SK-N-SH (cell line): ENCODE measurements at regions not wholly inside any gene's neighbourhood (a gene's known extent, or its start where the extent isn't known, plus 50 kb on each side); places are given as distances from the start of the nearest gene placed in this dataset.

Source experiments
- NFIC ChIP-seq: IDR thresholded peaks from 2 replicates; pipeline ENCODE4 v1.4.0; 2012; ENCODE audit warnings: borderline replicate concordance
- RFX5 ChIP-seq: IDR thresholded peaks from 2 replicates; pipeline ENCODE4 v1.6.1; 2012; ENCODE audit warnings: mild to moderate bottlenecking, improper control_type of control experiment, low read length
- YY1 ChIP-seq: IDR thresholded peaks from 2 replicates; pipeline ENCODE4 v1.4.0; 2012; ENCODE audit warnings: low read depth, mild to moderate bottlenecking
- TF ChIP-seq, protein P1 (sequence below): fragments of 200-600 bp; sonication (generic); IDR thresholded peaks from 2 replicates; pipeline ENCODE4 v1.6.1; 2017; ENCODE audit warnings: antibody characterized with exemption, mild to moderate bottlenecking, moderate library complexity
- TF ChIP-seq, protein P2 (sequence below): IDR thresholded peaks from 2 replicates; pipeline ENCODE4 v1.6.1; 2012; ENCODE audit warnings: mild to moderate bottlenecking, low read depth, low read length, moderate library complexity

DNA sequence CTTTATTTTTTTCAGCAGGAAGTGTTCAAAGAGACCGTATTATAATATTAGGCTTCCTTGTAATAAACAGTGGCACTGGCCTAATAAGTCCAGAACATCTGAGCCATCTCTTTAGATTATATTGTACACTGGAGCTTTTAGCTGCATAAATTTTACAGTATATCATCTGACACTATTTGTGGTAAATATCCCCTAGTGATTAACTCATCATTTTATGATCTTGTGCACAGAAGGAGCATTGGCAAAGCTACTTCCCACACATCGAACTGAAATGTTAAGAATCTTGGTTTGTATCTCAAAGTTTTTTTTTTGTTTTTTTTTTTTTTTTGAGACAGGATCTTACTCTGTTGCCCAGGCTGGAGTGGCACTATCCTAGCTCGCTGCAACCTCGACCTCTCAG, 162.7 kb downstream of the HIPK3 start:
- TF ChIP-seq, protein P1, sequence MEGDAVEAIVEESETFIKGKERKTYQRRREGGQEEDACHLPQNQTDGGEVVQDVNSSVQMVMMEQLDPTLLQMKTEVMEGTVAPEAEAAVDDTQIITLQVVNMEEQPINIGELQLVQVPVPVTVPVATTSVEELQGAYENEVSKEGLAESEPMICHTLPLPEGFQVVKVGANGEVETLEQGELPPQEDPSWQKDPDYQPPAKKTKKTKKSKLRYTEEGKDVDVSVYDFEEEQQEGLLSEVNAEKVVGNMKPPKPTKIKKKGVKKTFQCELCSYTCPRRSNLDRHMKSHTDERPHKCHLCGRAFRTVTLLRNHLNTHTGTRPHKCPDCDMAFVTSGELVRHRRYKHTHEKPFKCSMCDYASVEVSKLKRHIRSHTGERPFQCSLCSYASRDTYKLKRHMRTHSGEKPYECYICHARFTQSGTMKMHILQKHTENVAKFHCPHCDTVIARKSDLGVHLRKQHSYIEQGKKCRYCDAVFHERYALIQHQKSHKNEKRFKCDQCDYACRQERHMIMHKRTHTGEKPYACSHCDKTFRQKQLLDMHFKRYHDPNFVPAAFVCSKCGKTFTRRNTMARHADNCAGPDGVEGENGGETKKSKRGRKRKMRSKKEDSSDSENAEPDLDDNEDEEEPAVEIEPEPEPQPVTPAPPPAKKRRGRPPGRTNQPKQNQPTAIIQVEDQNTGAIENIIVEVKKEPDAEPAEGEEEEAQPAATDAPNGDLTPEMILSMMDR, result no peak
- TF ChIP-seq NFIC, result no peak
- TF ChIP-seq, protein P2, sequence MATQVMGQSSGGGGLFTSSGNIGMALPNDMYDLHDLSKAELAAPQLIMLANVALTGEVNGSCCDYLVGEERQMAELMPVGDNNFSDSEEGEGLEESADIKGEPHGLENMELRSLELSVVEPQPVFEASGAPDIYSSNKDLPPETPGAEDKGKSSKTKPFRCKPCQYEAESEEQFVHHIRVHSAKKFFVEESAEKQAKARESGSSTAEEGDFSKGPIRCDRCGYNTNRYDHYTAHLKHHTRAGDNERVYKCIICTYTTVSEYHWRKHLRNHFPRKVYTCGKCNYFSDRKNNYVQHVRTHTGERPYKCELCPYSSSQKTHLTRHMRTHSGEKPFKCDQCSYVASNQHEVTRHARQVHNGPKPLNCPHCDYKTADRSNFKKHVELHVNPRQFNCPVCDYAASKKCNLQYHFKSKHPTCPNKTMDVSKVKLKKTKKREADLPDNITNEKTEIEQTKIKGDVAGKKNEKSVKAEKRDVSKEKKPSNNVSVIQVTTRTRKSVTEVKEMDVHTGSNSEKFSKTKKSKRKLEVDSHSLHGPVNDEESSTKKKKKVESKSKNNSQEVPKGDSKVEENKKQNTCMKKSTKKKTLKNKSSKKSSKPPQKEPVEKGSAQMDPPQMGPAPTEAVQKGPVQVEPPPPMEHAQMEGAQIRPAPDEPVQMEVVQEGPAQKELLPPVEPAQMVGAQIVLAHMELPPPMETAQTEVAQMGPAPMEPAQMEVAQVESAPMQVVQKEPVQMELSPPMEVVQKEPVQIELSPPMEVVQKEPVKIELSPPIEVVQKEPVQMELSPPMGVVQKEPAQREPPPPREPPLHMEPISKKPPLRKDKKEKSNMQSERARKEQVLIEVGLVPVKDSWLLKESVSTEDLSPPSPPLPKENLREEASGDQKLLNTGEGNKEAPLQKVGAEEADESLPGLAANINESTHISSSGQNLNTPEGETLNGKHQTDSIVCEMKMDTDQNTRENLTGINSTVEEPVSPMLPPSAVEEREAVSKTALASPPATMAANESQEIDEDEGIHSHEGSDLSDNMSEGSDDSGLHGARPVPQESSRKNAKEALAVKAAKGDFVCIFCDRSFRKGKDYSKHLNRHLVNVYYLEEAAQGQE, result no peak
- TF ChIP-seq YY1, result no peak
- TF ChIP-seq RFX5, result no peak
